DND-41 (cell line): ENCODE measurements at regions not wholly inside any gene's neighbourhood (a gene's known extent, or its start where the extent isn't known, plus 50 kb on each side); places are given as distances from the start of the nearest gene placed in this dataset.

Experiments used
- ATAC-seq: fragments of 200-7000 bp; cut with Tn5 transposase; 3 replicates; pipeline ENCODE4 v1.9.1; 2021; ENCODE audit warnings: low read depth; ENCODE audit not compliant: insufficient read depth
- DNase-seq: peaks from one replicate; pipeline ENCODE4 v3.0.0-alpha.2; 2020
- H2AFZ ChIP-seq: 2 replicates; pipeline ENCODE4 v1.6.0; 2012; ENCODE audit warnings: low read depth, low read length
- H3K27ac ChIP-seq: 2 replicates; pipeline ENCODE4 v1.5.1; 2012; ENCODE audit warnings: low read length, inconsistent platforms
- H3K27me3 ChIP-seq: fragments of 200-600 bp; sonication (generic); 2 replicates; pipeline ENCODE4 v1.6.0; 2012; ENCODE audit warnings: low read length, mild to moderate bottlenecking, inconsistent platforms; ENCODE audit not compliant: insufficient read depth, poor library complexity
- H3K36me3 ChIP-seq: 2 replicates; pipeline ENCODE4 v1.5.1; 2012; ENCODE audit warnings: low read length, inconsistent platforms; ENCODE audit not compliant: insufficient read depth
- H3K4me1 ChIP-seq: 2 replicates; pipeline ENCODE4 v1.5.1; 2012; ENCODE audit warnings: mild to moderate bottlenecking, low read length; ENCODE audit not compliant: insufficient read depth
- H3K4me2 ChIP-seq: 2 replicates; pipeline ENCODE4 v1.6.0; 2012; ENCODE audit warnings: mild to moderate bottlenecking, moderate library complexity, low read length, inconsistent platforms; ENCODE audit not compliant: insufficient read depth
- H3K4me3 ChIP-seq, 2 experiments: fragments of 200-600 bp in 1 of 2; shearing (Covaris generic) in 1 of 2; 2 replicates each; pipeline ENCODE4 v1.5.1; 2012 to 2016; ENCODE audit warnings: inconsistent platforms in 2 of 2, low read length in 2 of 2, mild to moderate bottlenecking in 2 of 2, low read depth in 1 of 2, moderate library complexity in 1 of 2
- H3K79me2 ChIP-seq: 2 replicates; pipeline ENCODE4 v1.6.0; 2012; ENCODE audit warnings: low read length, inconsistent platforms; ENCODE audit not compliant: insufficient read depth
- H3K9ac ChIP-seq: 2 replicates; pipeline ENCODE4 v1.6.0; 2012; ENCODE audit warnings: low read depth, mild to moderate bottlenecking, inconsistent platforms, low read length, moderate library complexity
- H3K9me3 ChIP-seq: 2 replicates; pipeline ENCODE4 v1.5.1; 2012; ENCODE audit warnings: low read length, moderate library complexity, mild to moderate bottlenecking, inconsistent platforms; ENCODE audit not compliant: insufficient read depth, severe bottlenecking
- H4K20me1 ChIP-seq: 2 replicates; pipeline ENCODE4 v1.6.0; 2012; ENCODE audit warnings: low read length; ENCODE audit not compliant: insufficient read depth
- CTCF ChIP-seq: IDR thresholded peaks from 2 replicates; pipeline ENCODE4 v1.5.1; 2012; ENCODE audit warnings: borderline replicate concordance, low read length, moderate library complexity, mild to moderate bottlenecking; ENCODE audit not compliant: poor library complexity, severe bottlenecking; ENCODE audit errors: extremely low read depth
- EZH2 ChIP-seq: IDR thresholded peaks from 3 replicates; pipeline ENCODE4 v1.6.1; 2012; ENCODE audit warnings: borderline replicate concordance, low read depth, mild to moderate bottlenecking, moderate library complexity, low read length, inconsistent platforms; ENCODE audit not compliant: severe bottlenecking

- Histone ChIP-seq H3K4me3 (no peak overlapping the region), H3K79me2 (no peaks in the 10 kb centered on the region), H3K27ac (no peak overlapping the region), H4K20me1 (no peaks in the 10 kb centered on the region), H3K9ac (no peak overlapping the region), H3K4me1 (no peaks in the 10 kb centered on the region), H3K9me3 (no peaks in the 10 kb centered on the region), H3K4me2 (no peak overlapping the region), H3K27me3 (no peaks in the 10 kb centered on the region), H2AFZ (no peak overlapping the region), H3K36me3 (no peaks in the 10 kb centered on the region)
- TF ChIP-seq EZH2 (no peak), CTCF (no peak)
- DNase-seq: no peak
- ATAC-seq: no peak
Observed at GRCh38 chr10:65142641-65143435, 1621.6 kb downstream of the REEP3 start.

GRCh38 chr10:65143723-65144122, 1622.5 kb downstream of the REEP3 start:
- no peak overlapping the region for H3K4me3 ChIP-seq
- no peak for DNase-seq
- ATAC-seq: no peak
- H3K9ac ChIP-seq: no peak overlapping the region
- no peak overlapping the region for H3K27ac ChIP-seq
- no peaks in the 10 kb centered on the region for H3K4me1 ChIP-seq
- no peak overlapping the region for H3K4me2 ChIP-seq
- no peaks in the 10 kb centered on the region for H3K36me3 ChIP-seq
- no peak overlapping the region for H2AFZ ChIP-seq
- H4K20me1 ChIP-seq: no peaks in the 10 kb centered on the region
- no peaks in the 10 kb centered on the region for H3K27me3 ChIP-seq
- TF ChIP-seq CTCF (no peak), EZH2 (no peak)
- H3K9me3 ChIP-seq: no peaks in the 10 kb centered on the region
- H3K79me2 ChIP-seq: no peaks in the 10 kb centered on the region

- no peaks in the 10 kb centered on the region for H3K79me2 ChIP-seq
- H3K36me3 ChIP-seq: no peaks in the 10 kb centered on the region
- H3K27me3 ChIP-seq: no peaks in the 10 kb centered on the region
- TF ChIP-seq CTCF: no peak
- no peak for TF ChIP-seq EZH2
- no peak overlapping the region for H3K4me3 ChIP-seq
- H3K27ac ChIP-seq: no peak overlapping the region
- no peaks in the 10 kb centered on the region for H4K20me1 ChIP-seq
- no peaks in the 10 kb centered on the region for H3K9me3 ChIP-seq
- H3K9ac ChIP-seq: no peak overlapping the region
- no peaks in the 10 kb centered on the region for H3K4me1 ChIP-seq
- H2AFZ ChIP-seq: no peak overlapping the region
- ATAC-seq: no peak
- H3K4me2 ChIP-seq: no peak overlapping the region
- no peak for DNase-seq
Observed at GRCh38 chr10:65149878-65150277, 1628.7 kb downstream of the REEP3 start.
